ENCODE measurements at regions not wholly inside any gene's neighbourhood (a gene's known extent, or its start where the extent isn't known, plus 50 kb on each side); places are given as distances from the start of the nearest gene placed in this dataset.

DNA sequence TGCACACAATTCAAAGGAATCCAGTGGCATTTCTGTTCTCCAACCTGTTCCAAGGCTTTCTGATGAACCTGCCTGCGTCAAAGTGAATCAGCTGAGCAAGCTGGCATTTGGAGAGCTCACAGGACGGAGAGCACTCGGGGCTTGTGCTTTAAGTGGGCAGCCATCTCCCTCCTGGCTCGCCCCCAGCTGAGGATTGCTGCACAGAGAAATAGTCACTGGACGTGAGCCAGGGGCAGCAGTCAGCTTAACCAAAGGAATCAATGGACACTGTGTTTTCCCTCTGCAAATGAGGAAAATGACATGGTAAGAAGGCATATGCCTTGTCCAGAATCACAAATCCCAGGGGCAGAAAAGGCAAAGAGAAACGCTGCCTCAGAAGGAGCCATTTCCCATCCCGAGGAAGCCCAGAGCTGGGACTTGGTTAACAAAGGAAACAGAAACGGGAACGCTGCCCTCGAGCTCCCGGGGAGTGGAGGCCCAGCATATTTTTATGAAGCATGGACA, 299.4 kb downstream of the ZSWIM6 start:
- TF ChIP-seq, protein P1, sequence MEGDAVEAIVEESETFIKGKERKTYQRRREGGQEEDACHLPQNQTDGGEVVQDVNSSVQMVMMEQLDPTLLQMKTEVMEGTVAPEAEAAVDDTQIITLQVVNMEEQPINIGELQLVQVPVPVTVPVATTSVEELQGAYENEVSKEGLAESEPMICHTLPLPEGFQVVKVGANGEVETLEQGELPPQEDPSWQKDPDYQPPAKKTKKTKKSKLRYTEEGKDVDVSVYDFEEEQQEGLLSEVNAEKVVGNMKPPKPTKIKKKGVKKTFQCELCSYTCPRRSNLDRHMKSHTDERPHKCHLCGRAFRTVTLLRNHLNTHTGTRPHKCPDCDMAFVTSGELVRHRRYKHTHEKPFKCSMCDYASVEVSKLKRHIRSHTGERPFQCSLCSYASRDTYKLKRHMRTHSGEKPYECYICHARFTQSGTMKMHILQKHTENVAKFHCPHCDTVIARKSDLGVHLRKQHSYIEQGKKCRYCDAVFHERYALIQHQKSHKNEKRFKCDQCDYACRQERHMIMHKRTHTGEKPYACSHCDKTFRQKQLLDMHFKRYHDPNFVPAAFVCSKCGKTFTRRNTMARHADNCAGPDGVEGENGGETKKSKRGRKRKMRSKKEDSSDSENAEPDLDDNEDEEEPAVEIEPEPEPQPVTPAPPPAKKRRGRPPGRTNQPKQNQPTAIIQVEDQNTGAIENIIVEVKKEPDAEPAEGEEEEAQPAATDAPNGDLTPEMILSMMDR (IDR thresholded peaks at IDR 0.05; ENCODE audit: borderline replicate concordance, extremely low read depth, low read length, poor library complexity, severe bottlenecking) = no peak
- TF ChIP-seq EZH2 (IDR thresholded peaks at IDR 0.05; ENCODE audit: borderline replicate concordance, low read depth, low read length, severe bottlenecking) = no peak
